ENCODE measurements at regions not wholly inside any gene's neighbourhood (a gene's known extent, or its start where the extent isn't known, plus 50 kb on each side); places are given as distances from the start of the nearest gene placed in this dataset.
"Not testable (repeated sequence)": the region's sequence is repeated elsewhere in the genome, so short reads cannot be mapped to it uniquely, and the experiment has no call there.

DNA sequence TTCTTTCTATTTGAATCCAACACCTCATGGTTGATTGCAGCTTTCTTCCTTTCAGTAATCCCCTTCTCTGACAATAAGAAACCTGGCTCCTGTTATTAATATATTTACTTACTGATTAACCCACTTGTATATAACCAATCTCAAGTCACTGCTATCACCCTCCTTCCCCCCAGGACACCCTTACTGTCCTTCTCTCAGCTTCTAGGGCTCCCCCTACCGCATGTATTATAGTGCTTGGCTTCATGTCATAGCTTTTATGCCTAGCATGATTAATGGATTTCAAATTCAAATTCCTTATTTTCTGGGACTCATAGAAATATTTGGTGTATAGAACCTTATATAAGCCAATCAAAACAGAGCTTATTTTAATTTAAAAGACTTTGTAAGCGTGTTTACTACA, 75.7 kb upstream of the BNIP2 start:
- no peak for DNase-seq

DNA sequence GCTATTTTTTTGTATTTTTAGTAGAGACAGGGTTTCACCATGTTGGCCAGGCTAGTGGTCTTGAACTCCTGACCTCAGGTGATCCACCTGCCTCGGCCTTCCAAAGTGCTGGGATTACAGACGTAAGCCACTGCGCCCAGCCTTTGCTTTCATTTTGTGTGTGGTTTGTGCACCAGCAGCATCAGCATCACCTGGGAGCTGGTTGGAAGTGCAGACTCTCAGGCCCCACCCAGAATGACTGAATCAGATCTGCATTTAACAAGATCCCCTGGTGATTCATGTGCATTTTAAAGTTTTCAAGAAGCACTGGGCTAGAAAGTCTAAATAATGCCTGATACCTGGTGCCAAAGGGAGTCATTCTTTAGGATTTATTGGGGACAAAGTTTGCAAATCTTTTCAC, 73.4 kb upstream of the BNIP2 start:
- no peak for DNase-seq

DNA sequence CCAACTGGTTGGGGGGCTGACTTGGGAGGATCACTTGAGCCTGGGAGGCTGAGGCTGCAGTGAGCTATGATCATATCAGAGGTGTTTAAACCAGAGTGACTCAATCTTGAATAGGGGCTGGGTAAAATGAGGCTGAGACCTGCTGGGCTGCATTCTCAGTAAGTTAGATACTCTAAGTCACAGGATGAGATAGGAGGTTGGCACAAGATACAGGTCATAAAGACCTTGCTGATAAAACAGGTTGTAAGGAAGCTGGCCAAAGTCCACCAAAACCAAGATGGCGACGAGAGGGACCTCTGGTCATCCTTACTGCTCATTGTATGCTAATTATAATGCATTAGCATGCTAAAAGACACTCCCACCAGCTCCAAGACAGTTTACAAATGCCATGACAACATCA, 71.1 kb upstream of the BNIP2 start:
- not testable (repeated sequence) for DNase-seq

DNA sequence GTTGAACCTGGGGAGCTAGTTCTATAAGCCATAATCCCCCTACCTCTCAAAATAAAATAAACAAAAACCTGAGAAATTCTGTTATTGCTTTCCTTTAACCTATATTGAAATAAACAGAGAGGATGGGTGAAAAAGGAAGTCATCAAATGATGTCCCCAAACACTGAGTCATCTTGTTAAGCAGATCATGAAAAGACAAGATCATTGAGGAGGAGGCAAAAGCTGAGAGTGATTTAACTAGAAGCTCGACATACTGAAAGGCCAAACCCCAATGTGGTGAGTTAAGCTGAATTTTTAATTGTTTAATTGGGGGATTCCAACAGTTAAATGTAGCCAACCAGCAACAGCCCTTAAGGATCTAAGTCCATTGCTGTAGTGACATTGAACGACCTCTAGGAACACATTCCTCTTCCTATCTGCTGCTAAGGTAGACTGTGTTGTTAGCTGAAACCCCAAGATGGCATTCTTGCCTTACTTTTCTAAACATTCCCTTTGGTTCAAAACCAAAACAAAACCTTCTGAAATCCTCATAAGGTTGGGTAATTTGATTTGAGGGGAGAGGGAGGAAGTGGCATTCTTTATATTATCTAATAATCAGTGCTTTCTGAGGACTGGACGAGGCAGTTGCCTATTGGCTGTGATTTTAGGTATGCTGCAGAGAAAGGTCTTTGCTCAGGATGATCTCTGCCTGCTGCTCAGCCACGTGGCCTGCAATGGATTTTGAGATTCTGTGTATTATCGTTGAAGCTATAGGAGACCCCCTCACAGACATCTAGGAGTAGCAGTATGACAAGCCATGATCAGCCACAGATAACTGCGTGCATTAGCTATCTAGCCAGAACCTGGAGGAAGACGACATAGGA, 62.7 kb upstream of the BNIP2 start:
- DNase-seq: no peak

DNA sequence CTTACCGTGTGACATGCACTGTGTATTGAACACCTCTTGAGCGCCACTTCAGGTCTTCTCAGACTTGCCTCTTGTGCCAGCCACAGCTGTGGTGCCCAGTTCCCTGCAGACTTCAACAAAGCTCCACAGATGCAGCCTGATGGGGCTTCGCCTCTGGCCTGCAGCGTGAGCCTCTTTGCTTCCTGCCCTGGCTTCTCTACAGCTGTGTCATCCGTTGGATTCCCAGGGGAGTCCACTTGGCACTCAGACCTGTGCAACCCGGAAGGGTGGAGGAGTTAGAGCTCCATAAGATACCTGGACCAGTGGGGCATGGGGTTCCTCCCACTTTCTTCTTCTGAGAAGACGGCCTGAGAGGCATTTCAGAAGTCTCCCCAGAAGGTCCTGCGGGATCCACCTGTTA, 57.7 kb upstream of the BNIP2 start:
- peak; percentile 81 for DNase-seq

DNA sequence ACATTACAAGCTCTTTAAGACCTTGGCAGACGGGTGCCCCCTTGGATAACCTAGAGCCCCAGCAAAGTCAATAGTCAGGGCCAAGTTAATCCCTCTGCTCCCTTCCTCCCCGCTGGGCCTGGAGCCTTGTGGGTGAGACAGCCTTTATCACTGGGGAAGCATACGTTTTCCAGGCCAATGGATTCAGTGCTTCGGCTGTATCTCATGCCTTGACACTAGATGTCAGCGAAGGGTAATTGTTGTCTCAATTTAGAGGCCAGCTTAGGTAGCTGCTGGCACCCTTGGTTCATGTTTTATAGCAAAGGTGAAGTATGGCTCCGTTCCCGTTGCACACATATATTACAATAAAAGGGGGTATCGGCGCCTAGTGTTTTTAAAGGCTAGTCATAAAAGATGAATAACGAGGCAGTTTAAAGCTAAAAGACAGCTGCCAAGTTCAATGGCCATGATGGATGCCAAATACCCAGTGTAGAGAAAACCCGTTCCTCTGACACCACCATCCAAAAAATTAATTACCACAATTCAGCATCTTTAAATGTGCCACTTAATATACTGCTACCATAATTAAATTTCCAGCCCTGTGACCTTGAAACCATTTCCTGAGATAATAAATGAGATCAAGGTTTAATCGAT, 52.3 kb upstream of the BNIP2 start:
- DNase-seq: peak; percentile 19

DNA sequence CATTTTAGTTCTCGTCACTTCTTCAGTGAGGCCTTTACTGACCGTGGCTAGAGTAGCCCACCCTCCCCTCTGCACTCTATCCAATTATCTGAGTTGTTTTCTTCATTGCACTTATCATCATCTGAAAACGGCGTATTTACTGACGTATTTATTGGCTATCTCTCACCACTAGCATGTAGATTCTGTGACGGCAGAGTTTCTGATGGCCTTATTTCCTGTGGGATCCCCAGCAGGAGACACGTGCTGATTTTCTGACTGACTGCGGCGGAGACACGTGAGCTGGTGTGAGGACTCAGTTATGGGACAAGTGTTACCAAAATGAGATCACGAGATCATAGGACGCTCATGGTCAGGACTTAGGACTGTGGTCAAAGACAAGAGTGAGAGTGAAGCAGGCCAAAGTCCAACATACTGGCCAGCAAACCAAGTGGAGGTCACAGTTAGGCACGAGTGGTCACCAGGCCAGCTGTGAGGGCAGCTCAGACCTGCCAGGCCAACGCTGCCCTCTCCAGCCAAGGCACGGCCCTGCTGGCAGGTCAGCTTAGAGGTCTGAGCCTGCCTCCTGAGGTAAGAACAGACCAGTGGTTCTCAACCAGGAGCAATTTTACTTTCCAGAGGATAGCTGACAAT, 50.6 kb upstream of the BNIP2 start:
- no peak for DNase-seq
